ENCODE measurements at regions not wholly inside any gene's neighbourhood (a gene's known extent, or its start where the extent isn't known, plus 50 kb on each side); places are given as distances from the start of the nearest gene placed in this dataset.

- TF ChIP-seq CTCF (IDR thresholded peaks at IDR 0.05), result no peak
- intact Hi-C loops (cut with DNase I), result no loop called here
Measured at GRCh38 chr14:85293612-85294234, 236.2 kb upstream of the FLRT2 start.

GRCh38 chr14:85295318-85295717 lies 234.6 kb upstream of the FLRT2 start:
- Histone ChIP-seq H3K4me3 (no peak overlapping the region), H3K9me3 (no peaks in the 10 kb centered on the region), H3K27me3 (no peaks in the 10 kb centered on the region), H3K4me1 (no peaks in the 10 kb centered on the region), H3K36me3 (no peaks in the 10 kb centered on the region), H3K27ac (no peak overlapping the region)
- no peak for DNase-seq
- no peak for ATAC-seq
- intact Hi-C loops (cut with DNase I), result no loop called here
- no peak for TF ChIP-seq CTCF (IDR thresholded peaks at IDR 0.05)

More at GRCh38 chr14:85293612-85294234, 236.2 kb upstream of the FLRT2 start:
- no peaks in the 10 kb centered on the region for H3K9me3 ChIP-seq
- H3K36me3 ChIP-seq, result no peaks in the 10 kb centered on the region
- no peak for DNase-seq
- H3K27me3 ChIP-seq, result no peaks in the 10 kb centered on the region
- no peaks in the 10 kb centered on the region for H3K4me1 ChIP-seq
- ATAC-seq, result no peak
- no peak overlapping the region for H3K4me3 ChIP-seq
- no peak overlapping the region for H3K27ac ChIP-seq

- Histone ChIP-seq H3K36me3 (no peaks in the 10 kb centered on the region), H3K9me3 (no peaks in the 10 kb centered on the region), H3K27ac (no peak overlapping the region), H3K27me3 (no peaks in the 10 kb centered on the region), H3K4me1 (no peaks in the 10 kb centered on the region), H3K4me3 (no peak overlapping the region)
- TF ChIP-seq CTCF (IDR thresholded peaks at IDR 0.05), result no peak
- intact Hi-C loops (cut with DNase I), result no loop called here
- ATAC-seq, result peak; percentile 72
- DNase-seq, result no peak
Measured at GRCh38 chr14:85296456-85297210, 233.3 kb upstream of the FLRT2 start.

GRCh38 chr14:85300107-85300506 lies 229.8 kb upstream of the FLRT2 start:
- H3K27me3 ChIP-seq, result no peaks in the 10 kb centered on the region
- H3K36me3 ChIP-seq, result no peaks in the 10 kb centered on the region
- intact Hi-C loops (cut with DNase I), result no loop called here
- no peak overlapping the region for H3K4me3 ChIP-seq
- DNase-seq (no peak), ATAC-seq (peak; percentile 64)
- H3K4me1 ChIP-seq, result no peaks in the 10 kb centered on the region
- H3K9me3 ChIP-seq, result no peaks in the 10 kb centered on the region
- no peak overlapping the region for H3K27ac ChIP-seq
- no peak for TF ChIP-seq CTCF (IDR thresholded peaks at IDR 0.05)

GRCh38 chr14:85301506-85301905 lies 228.4 kb upstream of the FLRT2 start:
- H3K4me3 ChIP-seq, result no peak overlapping the region
- no peaks in the 10 kb centered on the region for H3K9me3 ChIP-seq
- H3K4me1 ChIP-seq, result no peaks in the 10 kb centered on the region
- DNase-seq (no peak), ATAC-seq (no peak)
- no peak overlapping the region for H3K27ac ChIP-seq
- intact Hi-C loops (cut with DNase I), result no loop called here
- H3K27me3 ChIP-seq, result no peaks in the 10 kb centered on the region
- no peaks in the 10 kb centered on the region for H3K36me3 ChIP-seq
- TF ChIP-seq CTCF (IDR thresholded peaks at IDR 0.05), result no peak
